GM10248 (cell line): ENCODE measurements at regions not wholly inside any gene's neighbourhood (a gene's known extent, or its start where the extent isn't known, plus 50 kb on each side); places are given as distances from the start of the nearest gene placed in this dataset.

Experiments
- CTCF ChIA-PET: fragments of 300-600 bp; sonication (Branson Sonifier 250); formaldehyde crosslinking; extraction: SDS; loops from one replicate; lab custom pipeline; 2021; ENCODE audit warnings: antibody characterized with exemption; lab: Yijun Ruan, JAX
- POLR2A ChIA-PET: fragments of 350-650 bp; sonication (Branson Sonifier 250); formaldehyde crosslinking; extraction: SDS; loops from one replicate; lab custom pipeline; 2020; ENCODE audit warnings: antibody characterized with exemption; lab: Yijun Ruan, JAX
- DNase-seq: peaks from one replicate; pipeline ENCODE4 v3.0.0; 2012; ENCODE audit errors: extremely low spot score
- TF ChIP-seq, protein P1 (sequence below): IDR thresholded peaks from 2 replicates; pipeline ENCODE4 v1.5.1; 2012; ENCODE audit warnings: mild to moderate bottlenecking, low read depth; ENCODE audit errors: extremely low read depth, missing control alignments, control extremely low read depth

DNA sequence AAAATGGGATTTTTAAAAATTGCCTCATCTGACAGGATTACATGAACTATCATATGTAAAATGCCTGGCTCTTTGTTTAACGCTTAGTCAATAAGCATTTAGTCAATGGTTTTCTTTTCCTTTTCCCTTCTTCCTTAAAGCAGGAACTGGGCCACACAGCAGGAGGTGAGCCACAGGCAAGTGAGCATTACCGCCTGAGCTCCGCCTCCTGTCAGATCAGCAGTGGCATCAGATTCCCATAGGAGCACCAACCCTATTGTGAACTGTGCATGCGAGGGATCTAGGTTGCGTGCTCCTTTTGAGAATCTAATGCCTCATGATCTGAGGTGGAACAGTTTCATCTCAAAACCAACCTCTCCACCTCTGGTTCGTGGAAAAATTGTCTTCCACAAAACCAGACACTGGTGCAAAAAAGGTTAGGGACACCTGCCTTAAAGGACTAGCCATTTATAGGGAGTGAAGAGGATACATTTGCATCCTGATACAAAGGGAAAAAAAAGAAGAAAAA lies 306.1 kb downstream of the FBXW7 start:
- TF ChIP-seq, protein P1, sequence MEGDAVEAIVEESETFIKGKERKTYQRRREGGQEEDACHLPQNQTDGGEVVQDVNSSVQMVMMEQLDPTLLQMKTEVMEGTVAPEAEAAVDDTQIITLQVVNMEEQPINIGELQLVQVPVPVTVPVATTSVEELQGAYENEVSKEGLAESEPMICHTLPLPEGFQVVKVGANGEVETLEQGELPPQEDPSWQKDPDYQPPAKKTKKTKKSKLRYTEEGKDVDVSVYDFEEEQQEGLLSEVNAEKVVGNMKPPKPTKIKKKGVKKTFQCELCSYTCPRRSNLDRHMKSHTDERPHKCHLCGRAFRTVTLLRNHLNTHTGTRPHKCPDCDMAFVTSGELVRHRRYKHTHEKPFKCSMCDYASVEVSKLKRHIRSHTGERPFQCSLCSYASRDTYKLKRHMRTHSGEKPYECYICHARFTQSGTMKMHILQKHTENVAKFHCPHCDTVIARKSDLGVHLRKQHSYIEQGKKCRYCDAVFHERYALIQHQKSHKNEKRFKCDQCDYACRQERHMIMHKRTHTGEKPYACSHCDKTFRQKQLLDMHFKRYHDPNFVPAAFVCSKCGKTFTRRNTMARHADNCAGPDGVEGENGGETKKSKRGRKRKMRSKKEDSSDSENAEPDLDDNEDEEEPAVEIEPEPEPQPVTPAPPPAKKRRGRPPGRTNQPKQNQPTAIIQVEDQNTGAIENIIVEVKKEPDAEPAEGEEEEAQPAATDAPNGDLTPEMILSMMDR, result no peak
- CTCF ChIA-PET, result interaction anchor here (1.3 kb wide), 1 partner anchor 71 kb away, joined by 3 read pairs; no protein-coding TSS in a partner anchor
- POLR2A ChIA-PET, result no interaction called here
- no peak for DNase-seq

DNA sequence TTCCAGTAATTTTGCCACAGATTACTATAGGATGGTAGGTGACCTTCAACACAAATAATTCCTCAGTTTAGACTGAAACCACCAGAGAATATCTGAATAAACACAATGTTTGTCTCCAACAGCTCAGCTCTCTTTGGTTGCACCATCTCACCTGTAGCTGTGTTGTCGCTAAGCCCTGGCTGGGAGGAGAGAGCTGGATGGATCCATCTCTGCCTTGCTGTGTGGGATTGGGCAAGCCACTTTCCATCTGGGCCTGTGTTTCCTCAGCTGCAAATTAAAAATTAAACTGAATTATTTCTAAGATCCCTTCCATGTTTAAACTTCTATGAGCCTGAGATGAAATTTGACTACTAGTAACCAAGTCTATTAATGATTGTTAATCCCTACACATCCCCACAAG lies 310.2 kb downstream of the FBXW7 start:
- POLR2A ChIA-PET, result no interaction called here
- CTCF ChIA-PET, result interaction anchor here (0.9 kb wide), 1 partner anchor 47 kb away, joined by 3 read pairs; no protein-coding TSS in a partner anchor
- DNase-seq, result no peak
- TF ChIP-seq, protein P1, result no peak

DNA sequence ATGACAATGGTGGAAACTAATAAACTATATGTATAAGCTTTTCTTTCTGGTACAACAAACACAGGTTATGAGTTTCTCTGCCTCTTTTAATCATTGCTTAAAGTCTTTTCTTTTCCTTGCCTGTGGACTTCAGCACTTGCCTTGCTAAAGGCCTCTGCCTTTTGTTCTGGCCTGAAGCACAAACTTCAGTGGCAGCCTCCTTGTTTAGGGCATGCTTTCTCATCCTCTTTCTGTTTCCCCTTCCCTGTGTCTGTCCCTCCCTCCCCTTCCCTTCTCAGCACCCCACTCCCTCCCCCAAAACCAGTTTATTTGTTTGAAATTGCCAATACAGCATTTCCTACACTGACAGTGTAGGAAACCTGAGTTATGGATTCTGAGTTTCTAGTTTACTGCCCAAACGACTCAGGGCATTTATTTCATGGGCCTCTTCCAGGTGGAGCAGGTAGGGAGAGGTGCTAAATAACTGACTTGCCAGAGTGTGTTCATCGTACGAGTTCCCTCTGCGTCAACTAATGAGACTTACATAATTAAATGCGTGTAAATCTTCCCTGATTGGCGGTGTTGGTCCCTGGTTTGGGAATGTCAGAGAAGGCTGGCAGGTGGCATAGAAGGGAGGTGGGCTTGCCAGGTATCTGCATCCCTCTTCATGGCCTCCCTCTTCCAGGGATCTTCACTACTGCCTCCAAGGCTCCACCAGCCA lies 311.0 kb downstream of the FBXW7 start:
- TF ChIP-seq, protein P1, result no peak
- ChIA-PET POLR2A (no interaction called here), CTCF (no interaction called here)
- DNase-seq, result no peak

DNA sequence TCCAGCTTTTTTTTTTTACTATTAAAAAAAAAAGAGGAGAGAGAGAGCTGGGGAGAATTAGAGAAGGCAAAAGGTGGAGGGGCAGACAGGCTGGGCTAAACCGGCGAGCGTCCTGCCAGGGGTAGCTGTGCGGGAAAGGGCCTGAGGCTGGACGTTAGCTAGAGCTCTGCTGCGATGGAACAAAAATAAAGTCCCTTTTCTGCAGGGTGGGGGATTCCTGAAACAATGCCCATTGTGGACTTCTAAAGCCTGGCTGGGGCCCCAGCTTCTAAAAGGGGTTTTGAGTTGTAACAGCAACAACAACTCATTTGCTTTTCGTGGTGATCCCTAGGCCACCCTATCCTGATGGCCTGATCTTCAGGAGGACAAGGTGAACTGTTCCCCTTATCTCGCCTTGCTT lies 311.7 kb downstream of the FBXW7 start:
- TF ChIP-seq, protein P1, result no peak
- ChIA-PET CTCF (no interaction called here), POLR2A (no interaction called here)
- DNase-seq, result no peak

DNA sequence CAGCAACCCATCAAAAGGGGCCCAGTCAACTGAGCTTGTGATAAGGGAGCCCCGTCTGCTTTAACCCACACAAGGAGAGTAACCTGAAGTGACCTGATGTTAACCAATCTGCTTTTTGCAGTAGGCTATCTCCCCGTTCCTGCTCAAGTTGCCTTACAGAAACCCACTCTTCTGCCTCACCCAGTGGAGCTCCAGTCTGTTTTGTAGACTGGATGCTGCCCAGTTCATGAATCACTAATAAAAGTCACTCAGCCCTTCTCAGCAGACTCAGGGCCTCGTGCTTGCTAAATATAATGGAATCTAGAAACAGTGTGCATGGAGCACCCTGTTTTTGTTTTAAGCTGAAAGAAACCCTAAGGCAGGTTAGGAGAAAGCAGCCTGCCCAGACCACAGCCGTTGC lies 312.3 kb downstream of the FBXW7 start:
- ChIA-PET CTCF (interaction anchor here (1.0 to 1.1 kb wide), 2 partner anchors 8 to 10 kb away, joined by 3 read pairs; no protein-coding TSS in a partner anchor), POLR2A (no interaction called here)
- DNase-seq, result no peak
- TF ChIP-seq, protein P1, result no peak

DNA sequence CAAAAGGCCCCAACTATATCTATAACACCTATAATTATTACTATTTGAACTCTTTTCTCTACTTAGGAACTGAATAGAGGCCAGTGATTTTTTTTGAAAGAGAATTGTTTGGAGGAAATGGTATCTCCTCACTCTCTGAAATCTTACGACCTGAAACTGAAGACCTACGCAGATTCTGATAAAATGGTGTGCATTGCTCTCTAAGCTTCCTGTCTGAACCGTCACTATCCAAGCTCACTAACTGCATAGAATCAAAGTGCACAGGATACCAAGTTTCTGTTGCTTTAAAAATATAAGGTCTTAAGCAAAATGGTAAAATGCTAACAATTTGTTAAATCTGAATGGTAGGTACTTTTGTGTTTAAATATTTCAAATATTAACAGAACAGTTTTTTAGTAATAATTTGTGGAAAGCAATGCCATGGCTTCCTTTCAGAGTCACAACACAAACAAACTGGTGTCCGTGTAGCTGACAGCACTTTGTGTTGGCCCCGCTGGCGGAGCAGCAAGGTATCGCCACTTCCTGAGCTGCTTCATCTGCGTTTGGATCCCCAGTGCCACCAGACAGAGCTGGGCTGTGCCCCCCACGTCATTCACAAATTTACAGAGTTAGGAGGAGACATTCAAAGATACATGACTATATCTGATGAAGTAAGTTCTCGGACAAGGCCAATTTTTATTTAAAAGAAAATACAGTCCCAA lies 313.9 kb downstream of the FBXW7 start:
- CTCF ChIA-PET, result interaction anchor here (1.4 kb wide), 1 partner anchor 9 kb away, joined by 3 read pairs; no protein-coding TSS in a partner anchor
- no peak for DNase-seq
- POLR2A ChIA-PET, result no interaction called here
- TF ChIP-seq, protein P1, result no peak
